ENCODE measurements at regions not wholly inside any gene's neighbourhood (a gene's known extent, or its start where the extent isn't known, plus 50 kb on each side); places are given as distances from the start of the nearest gene placed in this dataset.

- TF ChIP-seq CTCF (IDR thresholded peaks at IDR 0.05; ENCODE audit: extremely low read depth in 1 of 2, insufficient read depth in 1 of 2, low read depth in 1 of 2, low read length in 2 of 2) = no peak
- TF ChIP-seq JUN (IDR thresholded peaks at IDR 0.05; ENCODE audit: borderline replicate concordance, insufficient read depth, insufficient read length, low read depth) = no peak
Observed at GRCh38 chr1:104136621-104137020, 386.9 kb downstream of the AMY1C start.

Data from endothelial cell of umbilical vein (primary cell).